ENCODE measurements at regions not wholly inside any gene's neighbourhood (a gene's known extent, or its start where the extent isn't known, plus 50 kb on each side); places are given as distances from the start of the nearest gene placed in this dataset.

DNA sequence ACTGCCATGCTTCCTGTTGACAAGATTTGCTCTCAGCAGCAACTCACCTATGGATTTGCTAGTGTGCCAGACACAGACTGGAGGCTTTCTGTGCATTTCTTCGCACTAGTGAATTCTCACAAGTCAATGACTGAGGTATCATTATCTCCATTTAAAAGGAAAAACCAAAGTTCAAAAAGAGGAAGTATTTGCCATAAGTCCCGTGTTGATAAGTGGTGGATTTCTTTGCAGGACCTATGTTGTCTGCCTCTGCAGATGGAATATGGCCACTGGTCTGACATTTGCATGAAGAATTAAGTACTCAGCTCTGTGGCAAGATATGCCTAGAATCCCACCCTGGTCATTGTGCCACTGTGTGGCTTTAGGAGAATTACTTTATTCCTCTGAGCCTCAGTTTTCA lies 299.6 kb downstream of the PAX3 start:
- TF ChIP-seq POLR2A (IDR thresholded peaks at IDR 0.05): no peak
- TF ChIP-seq, protein P1, sequence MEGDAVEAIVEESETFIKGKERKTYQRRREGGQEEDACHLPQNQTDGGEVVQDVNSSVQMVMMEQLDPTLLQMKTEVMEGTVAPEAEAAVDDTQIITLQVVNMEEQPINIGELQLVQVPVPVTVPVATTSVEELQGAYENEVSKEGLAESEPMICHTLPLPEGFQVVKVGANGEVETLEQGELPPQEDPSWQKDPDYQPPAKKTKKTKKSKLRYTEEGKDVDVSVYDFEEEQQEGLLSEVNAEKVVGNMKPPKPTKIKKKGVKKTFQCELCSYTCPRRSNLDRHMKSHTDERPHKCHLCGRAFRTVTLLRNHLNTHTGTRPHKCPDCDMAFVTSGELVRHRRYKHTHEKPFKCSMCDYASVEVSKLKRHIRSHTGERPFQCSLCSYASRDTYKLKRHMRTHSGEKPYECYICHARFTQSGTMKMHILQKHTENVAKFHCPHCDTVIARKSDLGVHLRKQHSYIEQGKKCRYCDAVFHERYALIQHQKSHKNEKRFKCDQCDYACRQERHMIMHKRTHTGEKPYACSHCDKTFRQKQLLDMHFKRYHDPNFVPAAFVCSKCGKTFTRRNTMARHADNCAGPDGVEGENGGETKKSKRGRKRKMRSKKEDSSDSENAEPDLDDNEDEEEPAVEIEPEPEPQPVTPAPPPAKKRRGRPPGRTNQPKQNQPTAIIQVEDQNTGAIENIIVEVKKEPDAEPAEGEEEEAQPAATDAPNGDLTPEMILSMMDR (IDR thresholded peaks at IDR 0.05): no peak

Data from tibial nerve (tissue), 3 donors.